ENCODE measurements at regions not wholly inside any gene's neighbourhood (a gene's known extent, or its start where the extent isn't known, plus 50 kb on each side); places are given as distances from the start of the nearest gene placed in this dataset.

DNA sequence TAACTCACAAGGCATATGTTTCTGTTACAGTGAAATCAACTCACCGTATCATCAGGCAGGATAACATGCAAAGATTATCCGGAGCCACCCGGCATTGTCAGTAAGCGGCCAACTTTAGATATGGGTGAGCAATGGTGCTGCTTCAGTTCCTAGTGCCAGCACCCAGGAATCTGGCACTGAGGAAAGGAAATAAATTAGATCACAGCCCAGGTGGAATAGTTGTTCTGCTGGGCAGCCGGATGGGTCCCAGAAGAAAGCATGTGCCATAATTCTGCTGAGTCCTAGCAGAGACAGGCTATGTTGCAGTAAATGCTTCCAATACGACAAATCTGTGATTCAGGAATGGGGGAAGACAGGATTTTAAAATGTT is 183.6 kb upstream of the SPTLC3 start:
- Histone ChIP-seq H3K4me1 (ENCODE audit: low read depth, poor library complexity, severe bottlenecking) (no peaks in the 10 kb centered on the region), H3K27ac (no peak overlapping the region), H4K20me1 (ENCODE audit: insufficient read depth) (no peaks in the 10 kb centered on the region), H2AFZ (ENCODE audit: low read depth) (no peak overlapping the region), H3K4me2 (no peak overlapping the region), H3K9ac (no peak overlapping the region), H3K27me3 (ENCODE audit: insufficient read depth, low read depth) (no peaks in the 10 kb centered on the region), H3K36me3 (ENCODE audit: insufficient read depth) (no peaks in the 10 kb centered on the region), H3K4me3 (IDR thresholded peaks at IDR 0.05; ENCODE audit: insufficient read depth, low read depth, low read length) (no peak overlapping the region), H3K79me2 (ENCODE audit: insufficient read depth, low read depth) (no peaks in the 10 kb centered on the region)
- TF ChIP-seq, protein P1, sequence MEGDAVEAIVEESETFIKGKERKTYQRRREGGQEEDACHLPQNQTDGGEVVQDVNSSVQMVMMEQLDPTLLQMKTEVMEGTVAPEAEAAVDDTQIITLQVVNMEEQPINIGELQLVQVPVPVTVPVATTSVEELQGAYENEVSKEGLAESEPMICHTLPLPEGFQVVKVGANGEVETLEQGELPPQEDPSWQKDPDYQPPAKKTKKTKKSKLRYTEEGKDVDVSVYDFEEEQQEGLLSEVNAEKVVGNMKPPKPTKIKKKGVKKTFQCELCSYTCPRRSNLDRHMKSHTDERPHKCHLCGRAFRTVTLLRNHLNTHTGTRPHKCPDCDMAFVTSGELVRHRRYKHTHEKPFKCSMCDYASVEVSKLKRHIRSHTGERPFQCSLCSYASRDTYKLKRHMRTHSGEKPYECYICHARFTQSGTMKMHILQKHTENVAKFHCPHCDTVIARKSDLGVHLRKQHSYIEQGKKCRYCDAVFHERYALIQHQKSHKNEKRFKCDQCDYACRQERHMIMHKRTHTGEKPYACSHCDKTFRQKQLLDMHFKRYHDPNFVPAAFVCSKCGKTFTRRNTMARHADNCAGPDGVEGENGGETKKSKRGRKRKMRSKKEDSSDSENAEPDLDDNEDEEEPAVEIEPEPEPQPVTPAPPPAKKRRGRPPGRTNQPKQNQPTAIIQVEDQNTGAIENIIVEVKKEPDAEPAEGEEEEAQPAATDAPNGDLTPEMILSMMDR (conservative IDR thresholded peaks at IDR 0.05; ENCODE audit: low read depth, low read length), result no peak

DNA sequence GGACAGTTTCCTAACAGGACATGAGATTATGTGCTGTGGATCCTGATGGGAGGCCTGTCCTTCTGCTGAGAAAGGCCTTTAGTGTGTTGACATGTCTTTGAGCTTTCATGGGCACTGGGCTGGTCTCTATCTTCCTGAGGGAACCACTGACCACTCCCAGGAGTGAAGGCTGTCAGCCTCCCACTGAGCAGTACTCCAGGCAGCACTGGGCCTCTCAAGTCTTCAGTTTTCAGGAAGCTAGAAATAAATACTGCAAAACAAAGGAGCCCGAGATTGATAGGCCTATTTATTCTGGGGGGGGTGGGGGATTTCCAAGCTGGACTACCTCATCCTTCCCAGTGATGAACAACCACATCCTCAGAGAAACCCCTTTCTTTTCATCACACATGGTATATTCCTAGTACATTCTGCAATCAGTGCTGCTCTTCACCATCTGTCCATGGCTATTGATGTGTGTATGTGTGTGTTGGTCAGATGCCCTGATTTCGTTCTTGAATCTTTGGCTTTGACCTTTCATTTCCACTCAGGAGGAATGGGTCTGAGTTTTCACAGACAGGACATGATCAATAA is 180.9 kb upstream of the SPTLC3 start:
- H2AFZ ChIP-seq (ENCODE audit: low read depth), result no peak overlapping the region
- no peaks in the 10 kb centered on the region for H4K20me1 ChIP-seq (ENCODE audit: insufficient read depth)

DNA sequence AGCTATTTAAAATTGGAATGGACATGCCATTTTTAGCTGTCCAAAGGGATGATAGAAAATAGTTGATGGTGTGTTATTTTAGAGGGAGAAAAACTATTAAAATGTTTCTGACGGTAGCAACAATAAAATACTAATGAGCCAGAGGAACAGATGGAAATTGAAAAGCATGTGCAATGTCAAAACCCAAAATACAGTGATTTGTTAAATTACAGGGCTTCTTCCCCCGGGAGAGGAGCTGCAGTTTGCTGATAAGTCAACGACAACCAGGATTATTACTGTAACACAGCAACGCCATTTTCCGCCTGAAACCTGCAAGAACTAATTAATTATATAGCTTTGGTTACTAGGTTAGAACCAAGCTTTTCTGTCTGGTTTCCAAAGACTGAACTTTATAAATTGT is 179.6 kb upstream of the SPTLC3 start:
- H4K20me1 ChIP-seq (ENCODE audit: insufficient read depth), result no peaks in the 10 kb centered on the region
- no peaks in the 10 kb centered on the region for H3K4me1 ChIP-seq (ENCODE audit: low read depth, poor library complexity, severe bottlenecking)

More for the DNA sequence above, 180.9 kb upstream of the SPTLC3 start:
- TF ChIP-seq, protein P1 (conservative IDR thresholded peaks at IDR 0.05; ENCODE audit: low read depth, low read length), result no peak
- Histone ChIP-seq H3K27me3 (ENCODE audit: insufficient read depth, low read depth) (no peaks in the 10 kb centered on the region), H3K9ac (no peak overlapping the region), H3K4me1 (ENCODE audit: low read depth, poor library complexity, severe bottlenecking) (no peaks in the 10 kb centered on the region), H3K4me2 (no peak overlapping the region), H3K79me2 (ENCODE audit: insufficient read depth, low read depth) (no peaks in the 10 kb centered on the region), H3K4me3 (IDR thresholded peaks at IDR 0.05; ENCODE audit: insufficient read depth, low read depth, low read length) (no peak overlapping the region), H3K27ac (no peak overlapping the region), H3K36me3 (ENCODE audit: insufficient read depth) (no peaks in the 10 kb centered on the region)

GRCh38 chr20:12833861-12834260 is 174.9 kb upstream of the SPTLC3 start:
- H3K27ac ChIP-seq, result no peak overlapping the region
- H3K4me1 ChIP-seq (ENCODE audit: low read depth, poor library complexity, severe bottlenecking), result no peaks in the 10 kb centered on the region
- H3K79me2 ChIP-seq (ENCODE audit: insufficient read depth, low read depth), result no peaks in the 10 kb centered on the region
- H3K4me3 ChIP-seq (IDR thresholded peaks at IDR 0.05; ENCODE audit: insufficient read depth, low read depth, low read length), result no peak overlapping the region
- no peak overlapping the region for H3K9ac ChIP-seq
- H2AFZ ChIP-seq (ENCODE audit: low read depth), result no peak overlapping the region
- H4K20me1 ChIP-seq (ENCODE audit: insufficient read depth), result no peaks in the 10 kb centered on the region
- no peak overlapping the region for H3K4me2 ChIP-seq
- H3K27me3 ChIP-seq (ENCODE audit: insufficient read depth, low read depth), result no peaks in the 10 kb centered on the region
- TF ChIP-seq, protein P1 (conservative IDR thresholded peaks at IDR 0.05; ENCODE audit: low read depth, low read length), result no peak
- H3K36me3 ChIP-seq (ENCODE audit: insufficient read depth), result no peaks in the 10 kb centered on the region

More for the DNA sequence above, 179.6 kb upstream of the SPTLC3 start:
- Histone ChIP-seq H3K27ac (no peak overlapping the region), H3K79me2 (ENCODE audit: insufficient read depth, low read depth) (no peaks in the 10 kb centered on the region), H3K9ac (no peak overlapping the region), H3K4me2 (no peak overlapping the region), H3K27me3 (ENCODE audit: insufficient read depth, low read depth) (no peaks in the 10 kb centered on the region), H2AFZ (ENCODE audit: low read depth) (no peak overlapping the region), H3K4me3 (IDR thresholded peaks at IDR 0.05; ENCODE audit: insufficient read depth, low read depth, low read length) (no peak overlapping the region), H3K36me3 (ENCODE audit: insufficient read depth) (no peaks in the 10 kb centered on the region)
- TF ChIP-seq, protein P1 (conservative IDR thresholded peaks at IDR 0.05; ENCODE audit: low read depth, low read length), result no peak

All from KMS-11 (cell line).